ENCODE measurements at regions not wholly inside any gene's neighbourhood (a gene's known extent, or its start where the extent isn't known, plus 50 kb on each side); places are given as distances from the start of the nearest gene placed in this dataset.

- TF ChIP-seq TAF1 (IDR thresholded peaks at IDR 0.05; ENCODE audit: borderline replicate concordance, insufficient read depth, low read length) (no peak), POLR2AphosphoS5 (IDR thresholded peaks at IDR 0.05; ENCODE audit: low read depth, low read length) (no peak), SIN3A (IDR thresholded peaks at IDR 0.05; ENCODE audit: borderline replicate concordance, insufficient read depth, low read length) (no peak)
Measured at GRCh38 chr6:94163877-94164276, 744.5 kb upstream of the EPHA7 start.

Data from PFSK-1 (cell line).